Left renal cortex interstitium (tissue), 4 donors: ENCODE measurements at regions not wholly inside any gene's neighbourhood (a gene's known extent, or its start where the extent isn't known, plus 50 kb on each side); places are given as distances from the start of the nearest gene placed in this dataset.
"Not testable (repeated sequence)": the region's sequence is repeated elsewhere in the genome, so short reads cannot be mapped to it uniquely, and the experiment has no call there.

Experiments
- DNase-seq, 4 donors: peaks; one replicate each; pipeline ENCODE4 v3.0.0-alpha.2; 2013; ENCODE audit warnings: low read depth in 4 of 4, low spot score in 2 of 4, missing footprints in 1 of 4

- DNase-seq, result no peak
Measured at GRCh38 chr9:79461712-79462111, 110.1 kb upstream of the TLE4 start.

- DNase-seq, result no peak
Measured at GRCh38 chr9:79465156-79465555, 106.6 kb upstream of the TLE4 start.

GRCh38 chr9:79469164-79469563 lies 102.6 kb upstream of the TLE4 start:
- DNase-seq, result no peak

- DNase-seq, result no peak
Measured at GRCh38 chr9:79470954-79471353, 100.8 kb upstream of the TLE4 start.

- DNase-seq, result no peak
Measured at GRCh38 chr9:79471580-79472543, 99.9 kb upstream of the TLE4 start.

GRCh38 chr9:79473704-79474103 lies 98.1 kb upstream of the TLE4 start:
- DNase-seq, result no peak

- no peak for DNase-seq
Measured at GRCh38 chr9:79477241-79477840, 94.4 kb upstream of the TLE4 start.

- no peak for DNase-seq
Measured at GRCh38 chr9:79477955-79478771, 93.6 kb upstream of the TLE4 start.

GRCh38 chr9:79480639-79481038 lies 91.1 kb upstream of the TLE4 start:
- DNase-seq, result no peak

GRCh38 chr9:79481846-79482477 lies 89.8 kb upstream of the TLE4 start:
- no peak for DNase-seq

- no peak for DNase-seq
Measured at GRCh38 chr9:79485258-79485657, 86.5 kb upstream of the TLE4 start.

- DNase-seq, result no peak
Measured at GRCh38 chr9:79489261-79490000, 82.3 kb upstream of the TLE4 start.

GRCh38 chr9:79490657-79491248 lies 81.0 kb upstream of the TLE4 start:
- no peak for DNase-seq

GRCh38 chr9:79492092-79493009 lies 79.4 kb upstream of the TLE4 start:
- no peak for DNase-seq

GRCh38 chr9:79500196-79500864 lies 71.4 kb upstream of the TLE4 start:
- DNase-seq, result not testable (repeated sequence)

- DNase-seq, result no peak
Measured at GRCh38 chr9:79501546-79501945, 70.2 kb upstream of the TLE4 start.

GRCh38 chr9:79507801-79508200 lies 64.0 kb upstream of the TLE4 start:
- no peak for DNase-seq

- DNase-seq, result no peak
Measured at GRCh38 chr9:79512251-79512650, 59.5 kb upstream of the TLE4 start.
